Stimulated activated CD4-positive, alpha-beta T cell treated with anti-CD3 and anti-CD28 coated beads, Interleukin-12 subunit alpha, Interleukin-12 subunit beta, amount 100 ng/mL, for 24 hours (primary cell): ENCODE measurements at regions not wholly inside any gene's neighbourhood (a gene's known extent, or its start where the extent isn't known, plus 50 kb on each side); places are given as distances from the start of the nearest gene placed in this dataset.

ENCODE experiments used
- DNase-seq, 2 experiments: peaks; one replicate each; pipeline ENCODE4 v3.0.0-alpha.2; 2020; ENCODE audit warnings: low read depth in 2 of 2

- no peak for DNase-seq
These were observed 230.4 kb upstream of the AGAP1 start for GRCh38 chr2:235263205-235264120.

GRCh38 chr2:235264121-235264493 is 229.7 kb upstream of the AGAP1 start:
- DNase-seq, result no peak

GRCh38 chr2:235264512-235264911 is 229.3 kb upstream of the AGAP1 start:
- DNase-seq, result no peak

GRCh38 chr2:235265348-235265965 is 228.4 kb upstream of the AGAP1 start:
- DNase-seq, result no peak

- DNase-seq, result no peak
These were observed 226.6 kb upstream of the AGAP1 start for GRCh38 chr2:235267251-235267650.

- DNase-seq, result no peak
These were observed 225.3 kb upstream of the AGAP1 start for GRCh38 chr2:235268535-235268934.

GRCh38 chr2:235270291-235270690 is 223.6 kb upstream of the AGAP1 start:
- no peak for DNase-seq

GRCh38 chr2:235270956-235271355 is 222.9 kb upstream of the AGAP1 start:
- peak; percentile 6 to 52 for DNase-seq

- DNase-seq, result no peak
These were observed 221.9 kb upstream of the AGAP1 start for GRCh38 chr2:235271936-235272335.

- DNase-seq, result no peak
These were observed 219.8 kb upstream of the AGAP1 start for GRCh38 chr2:235274023-235274422.

- no peak for DNase-seq
These were observed 216.4 kb upstream of the AGAP1 start for GRCh38 chr2:235277485-235277884.

GRCh38 chr2:235278771-235279355 is 215.0 kb upstream of the AGAP1 start:
- DNase-seq, result no peak

GRCh38 chr2:235279965-235280364 is 213.9 kb upstream of the AGAP1 start:
- no peak for DNase-seq

- no peak for DNase-seq
These were observed 210.6 kb upstream of the AGAP1 start for GRCh38 chr2:235283246-235283645.

GRCh38 chr2:235286622-235287374 is 207.0 kb upstream of the AGAP1 start:
- DNase-seq, result no peak

GRCh38 chr2:235287375-235287733 is 206.5 kb upstream of the AGAP1 start:
- DNase-seq, result no peak

- DNase-seq, result no peak
These were observed 202.4 kb upstream of the AGAP1 start for GRCh38 chr2:235291461-235291860.

GRCh38 chr2:235293061-235293460 is 200.8 kb upstream of the AGAP1 start:
- DNase-seq, result no peak

- no peak for DNase-seq
These were observed 198.0 kb upstream of the AGAP1 start for GRCh38 chr2:235295831-235296230.

GRCh38 chr2:235300368-235301201 is 193.3 kb upstream of the AGAP1 start:
- DNase-seq, result no peak
